A673 (cell line): ENCODE measurements at regions not wholly inside any gene's neighbourhood (a gene's known extent, or its start where the extent isn't known, plus 50 kb on each side); places are given as distances from the start of the nearest gene placed in this dataset.

Source experiments
- BruUV-seq: library from RNA; stranded (reverse); fragments of 400-500 nt; replicated peaks from 2 replicates; lab custom pipeline; 2021; lab: Mats Ljungman, UMichigan
- CTCF ChIA-PET: fragments of 300-600 bp; sonication (Branson Sonifier 250); formaldehyde crosslinking; loops from one replicate; lab custom pipeline; 2022; ENCODE audit warnings: antibody characterized with exemption; lab: Charles Lee
- POLR2A ChIA-PET: fragments of 300-600 bp; sonication (Branson Sonifier 250); formaldehyde crosslinking; loops from one replicate; lab custom pipeline; 2022; ENCODE audit warnings: antibody characterized with exemption; ENCODE audit not compliant: low non-redundant PET; lab: Charles Lee
- DNase-seq: peaks from one replicate; pipeline ENCODE4 v3.0.0-alpha.2; 2015; ENCODE audit warnings: low spot score
- H3K27ac ChIP-seq: fragments of 200-600 bp; sonication (generic); 2 replicates; pipeline ENCODE4 v1.5.1; 2016; ENCODE audit warnings: mixed run types, low read depth, mild to moderate bottlenecking, mixed read lengths, antibody characterized with exemption, low read length; ENCODE audit not compliant: poor library complexity, severe bottlenecking
- H3K27me3 ChIP-seq: fragments of 200-600 bp; sonication (generic); replicated peaks from 2 replicates; pipeline ENCODE4 v1.6.1; 2017; ENCODE audit warnings: mixed run types, low read depth, mild to moderate bottlenecking, mixed read lengths, antibody characterized with exemption, low read length; ENCODE audit not compliant: insufficient read depth, poor library complexity
- H3K36me3 ChIP-seq: fragments of 200-600 bp; sonication (generic); 2 replicates; pipeline ENCODE4 v1.6.1; 2016; ENCODE audit warnings: mixed run types, mild to moderate bottlenecking, mixed read lengths, antibody characterized with exemption, low read length; ENCODE audit not compliant: insufficient read depth, poor library complexity, severe bottlenecking
- H3K4me1 ChIP-seq: fragments of 200-600 bp; sonication (generic); 2 replicates; pipeline ENCODE4 v1.6.1; 2017; ENCODE audit warnings: mixed run types, mild to moderate bottlenecking, mixed read lengths, antibody characterized with exemption, low read length; ENCODE audit not compliant: insufficient read depth, poor library complexity, severe bottlenecking
- H3K4me3 ChIP-seq: fragments of 200-600 bp; sonication (generic); 2 replicates; pipeline ENCODE4 v1.5.1; 2016; ENCODE audit warnings: low read depth, mixed run types, mild to moderate bottlenecking, mixed read lengths, low read length; ENCODE audit not compliant: poor library complexity, severe bottlenecking
- H3K9me3 ChIP-seq: fragments of 200-600 bp; sonication (generic); 2 replicates; pipeline ENCODE4 v1.6.1; 2016; ENCODE audit warnings: mixed run types, low read depth, mild to moderate bottlenecking, mixed read lengths, antibody characterized with exemption, low read length; ENCODE audit not compliant: poor library complexity, severe bottlenecking
- EZH2 ChIP-seq: fragments of 200-600 bp; sonication (generic); IDR thresholded peaks from 2 replicates; pipeline ENCODE4 v1.6.1; 2017; ENCODE audit warnings: borderline replicate concordance, low read depth, mild to moderate bottlenecking, mixed read lengths, antibody characterized with exemption, low read length; ENCODE audit not compliant: poor library complexity, severe bottlenecking
- intact Hi-C: fragments of 100-400 bp; cut with micrococcal nuclease; formaldehyde crosslinking; loops from one replicate; pipeline ENCODE4 v1.10.0; 2022; ENCODE audit not compliant: unreplicated experiment
- TF ChIP-seq, protein P1 (sequence below): fragments of 300-800, 200-600 bp; sonication (generic); conservative IDR thresholded peaks from 2 replicates; pipeline ENCODE4 v1.5.1; 2017; ENCODE audit warnings: low read depth, mild to moderate bottlenecking, antibody characterized with exemption, low read length, moderate library complexity, mixed read lengths

- DNase-seq = no peak
- Histone ChIP-seq H3K27me3 (no peaks in the 10 kb centered on the region), H3K27ac (no peak overlapping the region), H3K36me3 (no peaks in the 10 kb centered on the region), H3K9me3 (peaks cover 8% of the 10 kb centered on the region), H3K4me3 (no peak overlapping the region), H3K4me1 (peaks cover 6% of the 10 kb centered on the region)
- ChIA-PET POLR2A (no interaction called here), CTCF (no interaction called here)
- BruUV-seq = no TSS peak
- TF ChIP-seq, protein P1, sequence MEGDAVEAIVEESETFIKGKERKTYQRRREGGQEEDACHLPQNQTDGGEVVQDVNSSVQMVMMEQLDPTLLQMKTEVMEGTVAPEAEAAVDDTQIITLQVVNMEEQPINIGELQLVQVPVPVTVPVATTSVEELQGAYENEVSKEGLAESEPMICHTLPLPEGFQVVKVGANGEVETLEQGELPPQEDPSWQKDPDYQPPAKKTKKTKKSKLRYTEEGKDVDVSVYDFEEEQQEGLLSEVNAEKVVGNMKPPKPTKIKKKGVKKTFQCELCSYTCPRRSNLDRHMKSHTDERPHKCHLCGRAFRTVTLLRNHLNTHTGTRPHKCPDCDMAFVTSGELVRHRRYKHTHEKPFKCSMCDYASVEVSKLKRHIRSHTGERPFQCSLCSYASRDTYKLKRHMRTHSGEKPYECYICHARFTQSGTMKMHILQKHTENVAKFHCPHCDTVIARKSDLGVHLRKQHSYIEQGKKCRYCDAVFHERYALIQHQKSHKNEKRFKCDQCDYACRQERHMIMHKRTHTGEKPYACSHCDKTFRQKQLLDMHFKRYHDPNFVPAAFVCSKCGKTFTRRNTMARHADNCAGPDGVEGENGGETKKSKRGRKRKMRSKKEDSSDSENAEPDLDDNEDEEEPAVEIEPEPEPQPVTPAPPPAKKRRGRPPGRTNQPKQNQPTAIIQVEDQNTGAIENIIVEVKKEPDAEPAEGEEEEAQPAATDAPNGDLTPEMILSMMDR = no peak
- TF ChIP-seq EZH2 = no peak
- intact Hi-C loops = no loop called here
These were observed 286.6 kb upstream of the GATB start for GRCh38 chr4:152047451-152047850.

- Histone ChIP-seq H3K36me3 (no peaks in the 10 kb centered on the region), H3K27me3 (no peaks in the 10 kb centered on the region), H3K9me3 (peaks cover 8% of the 10 kb centered on the region), H3K4me3 (peak overlapping the region; percentile 17), H3K4me1 (peaks cover 6% of the 10 kb centered on the region), H3K27ac (no peak overlapping the region)
- intact Hi-C loops = no loop called here
- no peak for TF ChIP-seq EZH2
- TF ChIP-seq, protein P1 = peak; percentile 63
- no TSS peak for BruUV-seq
- ChIA-PET POLR2A (no interaction called here), CTCF (no interaction called here)
- peak; percentile 29 for DNase-seq
These were observed 285.2 kb upstream of the GATB start for GRCh38 chr4:152045807-152046571.

- H3K4me1 ChIP-seq = peaks cover 6% of the 10 kb centered on the region
- POLR2A ChIA-PET = no interaction called here
- DNase-seq = no peak
- H3K27me3 ChIP-seq = no peaks in the 10 kb centered on the region
- no peaks in the 10 kb centered on the region for H3K36me3 ChIP-seq
- CTCF ChIA-PET = no interaction called here
- TF ChIP-seq, protein P1 = no peak
- TF ChIP-seq EZH2 = no peak
- H3K9me3 ChIP-seq = peaks cover 8% of the 10 kb centered on the region
- no peak overlapping the region for H3K27ac ChIP-seq
- H3K4me3 ChIP-seq = no peak overlapping the region
- intact Hi-C loops = no loop called here
- no TSS peak for BruUV-seq
These were observed 284.6 kb upstream of the GATB start for GRCh38 chr4:152045449-152045806.
